ENCODE measurements at regions not wholly inside any gene's neighbourhood (a gene's known extent, or its start where the extent isn't known, plus 50 kb on each side); places are given as distances from the start of the nearest gene placed in this dataset.

GRCh38 chr12:58814036-58814435, 106.3 kb downstream of the LRIG3 start:
- H3K9me3 ChIP-seq (ENCODE audit: control insufficient read depth, insufficient read depth, low read length): no peaks in the 10 kb centered on the region; the same call in 1 of the 2 replicates
- no peaks in the 10 kb centered on the region for H3F3A ChIP-seq (ENCODE audit: control insufficient read depth, insufficient read depth)
- H3K4me2 ChIP-seq (ENCODE audit: low read length): no peak overlapping the region
- H3K27me3 ChIP-seq (ENCODE audit: control insufficient read depth, low read length): no peaks in the 10 kb centered on the region
- no peaks in the 10 kb centered on the region for H3K4me1 ChIP-seq (ENCODE audit: control insufficient read depth, low read length)
- TF ChIP-seq CTCF (IDR thresholded peaks at IDR 0.05; ENCODE audit: low read depth, low read length, poor library complexity, severe bottlenecking) (no peak), EZH2phosphoT487 (IDR thresholded peaks at IDR 0.05; ENCODE audit: borderline replicate concordance, low read length) (no peak)
- no peaks in the 10 kb centered on the region for H3K9me2 ChIP-seq (replicated peaks; ENCODE audit: control insufficient read depth, low read length)
- H3K36me3 ChIP-seq (ENCODE audit: control insufficient read depth, low read length): no peaks in the 10 kb centered on the region
- H3K4me3 ChIP-seq (ENCODE audit: low read length): no peak overlapping the region
- no peaks in the 10 kb centered on the region for H3K79me2 ChIP-seq (ENCODE audit: control insufficient read depth, low read length)
- no peak overlapping the region for H3K27ac ChIP-seq (ENCODE audit: low read depth, low read length)
- no peaks in the 10 kb centered on the region for H4K20me1 ChIP-seq (ENCODE audit: control insufficient read depth, insufficient read depth, low read depth, low read length)

- Histone ChIP-seq H4K20me1 (ENCODE audit: control insufficient read depth, insufficient read depth, low read depth, low read length) (no peaks in the 10 kb centered on the region), H3K4me3 (ENCODE audit: low read length) (no peak overlapping the region), H3K27ac (ENCODE audit: low read depth, low read length) (no peak overlapping the region), H3K79me2 (ENCODE audit: control insufficient read depth, low read length) (no peaks in the 10 kb centered on the region), H3K27me3 (ENCODE audit: control insufficient read depth, low read length) (no peaks in the 10 kb centered on the region), H3F3A (ENCODE audit: control insufficient read depth, insufficient read depth) (no peaks in the 10 kb centered on the region), H3K4me2 (ENCODE audit: low read length) (no peak overlapping the region), H3K4me1 (ENCODE audit: control insufficient read depth, low read length) (no peaks in the 10 kb centered on the region), H3K36me3 (ENCODE audit: control insufficient read depth, low read length) (no peaks in the 10 kb centered on the region), H3K9me3 (ENCODE audit: control insufficient read depth, insufficient read depth, low read length) (no peaks in the 10 kb centered on the region; the same call in 1 of the 2 replicates), H3K9me2 (replicated peaks; ENCODE audit: control insufficient read depth, low read length) (no peaks in the 10 kb centered on the region)
- TF ChIP-seq EZH2phosphoT487 (IDR thresholded peaks at IDR 0.05; ENCODE audit: borderline replicate concordance, low read length) (no peak), CTCF (IDR thresholded peaks at IDR 0.05; ENCODE audit: low read depth, low read length, poor library complexity, severe bottlenecking) (no peak)
These were observed 105.1 kb downstream of the LRIG3 start for GRCh38 chr12:58815235-58815634.

- TF ChIP-seq EZH2phosphoT487 (IDR thresholded peaks at IDR 0.05; ENCODE audit: borderline replicate concordance, low read length) (no peak), CTCF (IDR thresholded peaks at IDR 0.05; ENCODE audit: low read depth, low read length, poor library complexity, severe bottlenecking) (no peak)
- H3K4me3 ChIP-seq (ENCODE audit: low read length): no peak overlapping the region
- H3K27me3 ChIP-seq (ENCODE audit: control insufficient read depth, low read length): no peaks in the 10 kb centered on the region
- H3K79me2 ChIP-seq (ENCODE audit: control insufficient read depth, low read length): no peaks in the 10 kb centered on the region
- no peaks in the 10 kb centered on the region for H3K36me3 ChIP-seq (ENCODE audit: control insufficient read depth, low read length)
- H4K20me1 ChIP-seq (ENCODE audit: control insufficient read depth, insufficient read depth, low read depth, low read length): no peaks in the 10 kb centered on the region
- no peaks in the 10 kb centered on the region; the same call in 1 of the 2 replicates for H3K9me3 ChIP-seq (ENCODE audit: control insufficient read depth, insufficient read depth, low read length)
- no peak overlapping the region for H3K27ac ChIP-seq (ENCODE audit: low read depth, low read length)
- H3K4me2 ChIP-seq (ENCODE audit: low read length): no peak overlapping the region
- no peaks in the 10 kb centered on the region for H3K4me1 ChIP-seq (ENCODE audit: control insufficient read depth, low read length)
- H3F3A ChIP-seq (ENCODE audit: control insufficient read depth, insufficient read depth): no peaks in the 10 kb centered on the region
- H3K9me2 ChIP-seq (replicated peaks; ENCODE audit: control insufficient read depth, low read length): no peaks in the 10 kb centered on the region
These were observed 101.8 kb downstream of the LRIG3 start for GRCh38 chr12:58818546-58818945.

Data from DOHH2 (cell line).